AG04450 (cell line): ENCODE measurements at regions not wholly inside any gene's neighbourhood (a gene's known extent, or its start where the extent isn't known, plus 50 kb on each side); places are given as distances from the start of the nearest gene placed in this dataset.

Experiments
- CTCF ChIA-PET: fragments of 300-600, 350-600 bp; formaldehyde crosslinking; extraction: SDS; loops from one replicate; lab custom pipeline; 2022; ENCODE audit warnings: antibody characterized with exemption, inconsistent platforms; lab: Charles Lee
- POLR2A ChIA-PET: fragments of 350-600 bp; formaldehyde crosslinking; extraction: SDS; loops from one replicate; lab custom pipeline; 2021; ENCODE audit warnings: antibody characterized with exemption, inconsistent platforms; lab: Yijun Ruan, JAX
- DNase-seq: peaks from one replicate; pipeline ENCODE4 v3.0.0-alpha.2; 2011; ENCODE audit warnings: low read depth, low spot score
- H3K27ac ChIP-seq: one replicate; pipeline ENCODE4 v1.5.1; 2012; ENCODE audit warnings: low read depth, low read length, control low read depth
- H3K27me3 ChIP-seq: one replicate; pipeline ENCODE4 v1.6.0; 2012; ENCODE audit warnings: low read length; ENCODE audit not compliant: control insufficient read depth, insufficient read depth
- H3K4me3 ChIP-seq: 2 replicates; pipeline ENCODE4 v1.5.1; 2011; ENCODE audit warnings: mild to moderate bottlenecking, low read depth, low read length, control low read depth
- H3K9me3 ChIP-seq: 2 replicates; pipeline ENCODE4 v1.5.1; 2012; ENCODE audit warnings: low read length; ENCODE audit not compliant: control insufficient read depth, insufficient read depth
- TF ChIP-seq, protein P1 (sequence below): IDR thresholded peaks from 2 replicates; pipeline ENCODE4 v1.5.1; 2011; ENCODE audit warnings: low read depth, low read length, control low read depth, inconsistent platforms

DNA sequence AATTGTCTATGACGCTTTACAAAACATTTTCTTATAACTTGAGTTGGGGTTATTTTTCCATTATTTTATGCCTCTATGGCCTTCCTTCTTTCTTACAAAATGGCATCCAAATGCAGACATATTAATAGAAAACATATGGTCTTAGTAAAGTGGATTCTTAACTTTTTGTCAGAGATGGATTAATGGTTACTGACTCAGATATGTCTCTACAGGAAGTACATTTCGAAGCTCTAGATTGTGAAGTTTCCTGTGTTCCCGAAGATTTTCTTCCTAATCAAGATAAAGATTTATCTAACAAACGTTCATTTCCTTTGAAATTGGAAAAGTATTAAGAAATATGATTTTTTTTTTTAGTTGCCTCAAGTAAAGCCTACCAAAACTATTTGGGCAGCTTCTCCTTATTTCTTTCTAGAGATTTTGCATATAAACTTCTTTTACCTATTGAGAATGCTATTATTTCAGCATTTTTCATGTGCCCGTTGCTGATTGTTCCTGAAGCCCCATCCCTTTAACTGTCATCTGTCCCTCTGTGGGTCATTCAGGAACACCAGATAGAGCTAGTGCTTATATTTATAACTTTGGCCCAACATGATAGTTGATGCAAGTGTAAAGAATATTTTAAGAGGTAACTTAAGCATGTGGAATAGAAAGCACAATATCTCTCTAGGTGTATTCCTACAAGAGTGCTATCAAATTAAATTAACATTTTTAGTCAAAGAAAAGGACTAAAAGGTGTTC, 498.0 kb downstream of the CCDC85A start:
- POLR2A ChIA-PET = no interaction called here

DNA sequence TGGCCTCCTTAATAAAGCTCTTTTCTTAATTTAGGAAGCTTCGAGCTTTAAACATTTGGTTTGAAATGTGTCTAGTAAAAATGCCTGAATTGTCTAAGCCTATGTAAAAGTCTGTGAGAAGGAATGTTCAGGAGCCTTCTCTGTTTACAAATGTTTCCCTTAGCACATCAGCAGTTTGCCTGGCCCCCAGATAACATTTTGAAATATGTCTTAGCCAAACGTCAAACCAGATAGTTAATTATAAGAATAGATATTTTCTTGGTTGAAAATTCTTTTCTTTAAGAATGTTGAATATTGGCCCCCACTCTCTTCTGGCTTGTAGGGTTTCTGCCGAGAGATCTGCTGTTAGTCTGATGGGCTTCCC, 498.6 kb downstream of the CCDC85A start:
- DNase-seq = no peak
- no peak overlapping the region for H3K27ac ChIP-seq
- H3K9me3 ChIP-seq = peaks cover 3% of the 10 kb centered on the region; the same call in 1 of the 2 replicates
- H3K4me3 ChIP-seq = no peak overlapping the region
- POLR2A ChIA-PET = no interaction called here
- TF ChIP-seq, protein P1, sequence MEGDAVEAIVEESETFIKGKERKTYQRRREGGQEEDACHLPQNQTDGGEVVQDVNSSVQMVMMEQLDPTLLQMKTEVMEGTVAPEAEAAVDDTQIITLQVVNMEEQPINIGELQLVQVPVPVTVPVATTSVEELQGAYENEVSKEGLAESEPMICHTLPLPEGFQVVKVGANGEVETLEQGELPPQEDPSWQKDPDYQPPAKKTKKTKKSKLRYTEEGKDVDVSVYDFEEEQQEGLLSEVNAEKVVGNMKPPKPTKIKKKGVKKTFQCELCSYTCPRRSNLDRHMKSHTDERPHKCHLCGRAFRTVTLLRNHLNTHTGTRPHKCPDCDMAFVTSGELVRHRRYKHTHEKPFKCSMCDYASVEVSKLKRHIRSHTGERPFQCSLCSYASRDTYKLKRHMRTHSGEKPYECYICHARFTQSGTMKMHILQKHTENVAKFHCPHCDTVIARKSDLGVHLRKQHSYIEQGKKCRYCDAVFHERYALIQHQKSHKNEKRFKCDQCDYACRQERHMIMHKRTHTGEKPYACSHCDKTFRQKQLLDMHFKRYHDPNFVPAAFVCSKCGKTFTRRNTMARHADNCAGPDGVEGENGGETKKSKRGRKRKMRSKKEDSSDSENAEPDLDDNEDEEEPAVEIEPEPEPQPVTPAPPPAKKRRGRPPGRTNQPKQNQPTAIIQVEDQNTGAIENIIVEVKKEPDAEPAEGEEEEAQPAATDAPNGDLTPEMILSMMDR = no peak
- no peaks in the 10 kb centered on the region for H3K27me3 ChIP-seq
- CTCF ChIA-PET = no interaction called here

More for the DNA sequence above, 498.0 kb downstream of the CCDC85A start:
- no peak for DNase-seq
- Histone ChIP-seq H3K27ac (no peak overlapping the region), H3K27me3 (no peaks in the 10 kb centered on the region), H3K4me3 (no peak overlapping the region), H3K9me3 (peaks cover 3% of the 10 kb centered on the region; the same call in 1 of the 2 replicates)
- CTCF ChIA-PET = no interaction called here
- TF ChIP-seq, protein P1 = no peak

DNA sequence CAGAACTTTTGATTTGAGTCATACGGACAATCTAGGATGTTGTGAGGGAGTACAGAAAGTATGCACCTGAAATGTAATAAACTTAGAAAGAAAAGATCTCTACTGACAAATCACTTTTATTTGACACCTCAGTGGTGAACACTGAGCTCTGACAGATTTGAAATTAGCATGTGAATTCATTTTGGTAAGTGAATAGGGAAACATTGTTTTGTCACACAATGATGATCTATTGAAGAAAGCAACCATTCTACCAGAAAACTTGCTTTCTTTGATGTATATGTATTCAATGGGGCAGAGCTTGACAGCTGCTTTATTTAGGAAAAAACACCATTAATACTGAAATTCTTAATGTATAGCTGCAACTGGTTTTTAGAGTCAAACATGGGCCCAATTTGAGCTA, 500.5 kb downstream of the CCDC85A start:
- TF ChIP-seq, protein P1 = no peak
- H3K9me3 ChIP-seq = peaks cover 3% of the 10 kb centered on the region; the same call in 1 of the 2 replicates
- H3K27me3 ChIP-seq = no peaks in the 10 kb centered on the region
- ChIA-PET CTCF (no interaction called here), POLR2A (no interaction called here)
- no peak overlapping the region for H3K4me3 ChIP-seq
- no peak for DNase-seq
- H3K27ac ChIP-seq = no peak overlapping the region

DNA sequence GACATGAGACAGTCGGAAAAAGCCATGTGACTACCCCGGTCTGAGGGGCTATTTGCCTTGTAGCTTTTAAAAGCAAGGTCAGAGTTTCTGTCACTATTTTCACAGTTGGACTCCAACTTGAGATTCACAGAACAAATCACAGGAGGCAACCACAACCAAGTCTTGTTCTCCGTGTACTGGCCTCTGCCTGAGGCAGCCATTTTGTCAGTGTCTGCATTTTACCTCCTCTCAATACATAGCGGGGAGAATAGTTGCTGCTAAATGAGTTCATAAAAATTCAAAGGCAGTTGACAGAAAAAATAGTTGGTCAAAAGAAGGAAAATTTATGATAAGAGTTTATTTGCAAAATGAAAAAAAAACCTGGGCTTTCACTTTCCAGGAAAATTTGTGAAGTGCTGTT, 501.4 kb downstream of the CCDC85A start:
- CTCF ChIA-PET = no interaction called here
- POLR2A ChIA-PET = no interaction called here
- H3K4me3 ChIP-seq = no peak overlapping the region

DNA sequence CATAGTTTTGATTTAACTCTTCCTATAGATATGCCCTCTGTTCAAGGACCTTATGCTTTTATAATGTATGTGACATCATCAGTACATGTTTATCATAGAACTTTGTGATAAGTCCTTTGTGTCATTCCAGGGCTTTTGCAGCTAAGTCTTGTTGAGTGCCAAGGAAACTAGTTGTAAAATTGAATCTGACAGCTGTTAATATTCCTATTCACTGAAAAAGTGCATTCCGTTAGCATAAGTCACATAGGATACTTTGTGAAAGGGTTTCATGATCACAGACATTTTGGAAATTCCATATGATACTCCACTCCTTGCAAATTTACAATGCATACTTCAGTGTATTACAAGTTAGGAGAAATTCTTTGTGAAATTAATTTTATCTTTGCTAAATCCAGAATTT, 503.4 kb downstream of the CCDC85A start:
- Histone ChIP-seq H3K4me3 (no peak overlapping the region), H3K27me3 (no peaks in the 10 kb centered on the region), H3K9me3 (peaks cover 3% of the 10 kb centered on the region; the same call in 1 of the 2 replicates), H3K27ac (no peak overlapping the region)
- ChIA-PET CTCF (no interaction called here), POLR2A (no interaction called here)
- TF ChIP-seq, protein P1 = no peak
- no peak for DNase-seq

More for the DNA sequence above, 501.4 kb downstream of the CCDC85A start:
- no peak overlapping the region for H3K27ac ChIP-seq
- no peak for DNase-seq
- TF ChIP-seq, protein P1 = no peak
- no peaks in the 10 kb centered on the region for H3K27me3 ChIP-seq
- H3K9me3 ChIP-seq = peaks cover 3% of the 10 kb centered on the region; the same call in 1 of the 2 replicates
